ENCODE measurements at regions not wholly inside any gene's neighbourhood (a gene's known extent, or its start where the extent isn't known, plus 50 kb on each side); places are given as distances from the start of the nearest gene placed in this dataset.
"Not testable (repeated sequence)": the region's sequence is repeated elsewhere in the genome, so short reads cannot be mapped to it uniquely, and the experiment has no call there.

DNA sequence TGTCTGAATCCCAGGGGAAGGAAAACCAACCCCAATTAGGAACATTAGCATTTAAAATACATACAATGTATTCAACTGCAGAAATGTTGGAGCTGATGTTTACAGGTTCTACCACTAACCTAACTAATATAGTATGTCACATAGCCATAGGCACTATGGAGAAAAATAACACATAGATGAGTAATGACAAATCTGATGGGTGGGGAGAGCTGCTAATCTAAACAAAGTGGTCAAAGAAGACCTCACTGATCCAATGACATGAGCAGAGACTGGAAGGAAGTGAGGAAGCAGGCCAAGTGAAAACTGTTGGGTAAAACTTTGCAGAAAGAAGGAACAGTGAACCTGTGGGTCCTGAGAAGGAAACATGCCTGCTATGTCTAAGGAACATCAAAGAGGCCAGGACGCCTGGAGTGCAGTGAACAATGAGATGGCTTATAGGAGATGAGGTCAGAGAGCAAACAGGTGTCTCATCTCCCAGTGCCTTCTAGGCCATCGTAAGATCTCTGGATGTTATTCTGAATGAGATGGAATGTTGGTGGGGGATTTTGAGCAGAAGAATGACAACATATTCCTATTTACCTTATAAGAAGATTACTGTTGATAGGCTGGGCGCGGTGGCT is 135.7 kb downstream of the ALDH8A1 start:
- Mint-ChIP-seq H3K27me3 (ENCODE audit: low read depth, poor library complexity) (peaks cover 4% of the 10 kb centered on the region), H3K4me1 (peaks cover 2% of the 10 kb centered on the region), H3K36me3 (ENCODE audit: low read depth) (no peaks in the 10 kb centered on the region), H3K4me3 (no peak overlapping the region), H3K27ac (no peak overlapping the region), H3K9me3 (no peaks in the 10 kb centered on the region)
- DNase-seq, result no peak
- TF ChIP-seq, protein P1, sequence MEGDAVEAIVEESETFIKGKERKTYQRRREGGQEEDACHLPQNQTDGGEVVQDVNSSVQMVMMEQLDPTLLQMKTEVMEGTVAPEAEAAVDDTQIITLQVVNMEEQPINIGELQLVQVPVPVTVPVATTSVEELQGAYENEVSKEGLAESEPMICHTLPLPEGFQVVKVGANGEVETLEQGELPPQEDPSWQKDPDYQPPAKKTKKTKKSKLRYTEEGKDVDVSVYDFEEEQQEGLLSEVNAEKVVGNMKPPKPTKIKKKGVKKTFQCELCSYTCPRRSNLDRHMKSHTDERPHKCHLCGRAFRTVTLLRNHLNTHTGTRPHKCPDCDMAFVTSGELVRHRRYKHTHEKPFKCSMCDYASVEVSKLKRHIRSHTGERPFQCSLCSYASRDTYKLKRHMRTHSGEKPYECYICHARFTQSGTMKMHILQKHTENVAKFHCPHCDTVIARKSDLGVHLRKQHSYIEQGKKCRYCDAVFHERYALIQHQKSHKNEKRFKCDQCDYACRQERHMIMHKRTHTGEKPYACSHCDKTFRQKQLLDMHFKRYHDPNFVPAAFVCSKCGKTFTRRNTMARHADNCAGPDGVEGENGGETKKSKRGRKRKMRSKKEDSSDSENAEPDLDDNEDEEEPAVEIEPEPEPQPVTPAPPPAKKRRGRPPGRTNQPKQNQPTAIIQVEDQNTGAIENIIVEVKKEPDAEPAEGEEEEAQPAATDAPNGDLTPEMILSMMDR (IDR thresholded peaks at IDR 0.05), result no peak

DNA sequence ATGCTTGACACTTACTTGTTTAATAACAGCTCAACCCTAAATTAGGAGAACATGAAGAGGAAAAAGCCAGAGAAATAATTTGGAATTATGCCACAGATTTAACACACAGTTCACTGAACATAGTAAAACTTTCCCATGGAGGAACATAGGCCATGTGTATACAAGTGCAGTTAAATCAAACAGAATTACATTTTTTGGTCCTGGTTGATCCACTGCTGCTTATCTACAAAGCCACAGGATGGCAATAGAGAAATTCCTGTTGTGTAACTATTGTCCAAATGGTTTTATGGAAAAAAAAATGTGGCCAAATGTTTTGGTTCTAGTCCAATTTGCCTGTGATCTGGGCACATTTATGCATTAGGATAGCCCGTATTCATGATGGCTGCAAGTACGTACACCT is 136.8 kb downstream of the ALDH8A1 start:
- Mint-ChIP-seq H3K4me3 (no peak overlapping the region), H3K4me1 (no peaks in the 10 kb centered on the region), H3K27me3 (ENCODE audit: low read depth, poor library complexity) (peaks cover 4% of the 10 kb centered on the region), H3K9me3 (no peaks in the 10 kb centered on the region), H3K36me3 (ENCODE audit: low read depth) (no peaks in the 10 kb centered on the region), H3K27ac (no peak overlapping the region)
- DNase-seq, result no peak
- TF ChIP-seq, protein P1 (IDR thresholded peaks at IDR 0.05), result no peak

DNA sequence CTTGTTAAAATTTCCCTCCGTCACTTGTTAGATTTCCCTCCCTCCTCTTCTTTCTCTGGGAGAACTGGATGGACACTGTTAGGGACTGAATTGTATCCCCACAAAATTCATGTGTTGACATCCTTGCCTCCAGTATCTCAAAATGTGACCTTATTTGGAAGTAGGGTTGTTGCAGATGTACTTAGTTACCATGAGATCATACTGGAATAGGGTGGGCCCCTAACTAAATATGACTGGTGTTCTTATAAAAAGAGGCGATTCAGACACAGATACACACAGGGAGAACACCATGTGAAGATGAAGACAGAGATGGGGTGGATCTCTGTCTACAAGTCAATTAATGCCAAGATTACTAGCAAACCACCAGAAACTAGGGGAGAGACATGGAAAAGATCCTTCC is 139.5 kb downstream of the ALDH8A1 start:
- H3K9me3 Mint-ChIP-seq, result no peaks in the 10 kb centered on the region
- H3K4me3 Mint-ChIP-seq, result no peak overlapping the region
- H3K4me1 Mint-ChIP-seq, result no peaks in the 10 kb centered on the region
- no peak overlapping the region for H3K27ac Mint-ChIP-seq
- TF ChIP-seq, protein P1 (IDR thresholded peaks at IDR 0.05), result no peak
- H3K36me3 Mint-ChIP-seq (ENCODE audit: low read depth), result no peaks in the 10 kb centered on the region
- peaks cover 7% of the 10 kb centered on the region for H3K27me3 Mint-ChIP-seq (ENCODE audit: low read depth, poor library complexity)
- DNase-seq, result no peak

DNA sequence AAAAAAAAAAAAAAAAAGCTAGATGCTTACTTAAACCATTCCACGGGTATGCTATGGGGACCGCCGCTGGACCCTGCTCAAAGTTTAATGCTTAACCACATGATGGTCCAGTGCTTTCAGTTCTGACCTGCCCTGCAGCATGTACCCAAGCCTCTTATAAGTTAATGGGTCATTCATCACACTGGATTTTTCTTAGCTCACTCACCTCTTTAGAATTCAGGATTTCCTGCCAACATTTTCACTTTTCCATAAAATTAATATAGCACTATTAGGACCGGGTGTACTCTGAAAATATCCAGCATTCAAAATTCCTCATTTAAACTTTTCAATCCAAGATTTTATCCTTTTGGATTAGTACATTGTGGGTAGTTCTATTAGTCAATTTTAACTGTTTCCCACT is 140.8 kb downstream of the ALDH8A1 start:
- H3K27ac Mint-ChIP-seq, result no peak overlapping the region
- no peak for DNase-seq
- no peaks in the 10 kb centered on the region for H3K9me3 Mint-ChIP-seq
- no peaks in the 10 kb centered on the region for H3K36me3 Mint-ChIP-seq (ENCODE audit: low read depth)
- H3K4me1 Mint-ChIP-seq, result no peaks in the 10 kb centered on the region
- H3K4me3 Mint-ChIP-seq, result no peak overlapping the region
- H3K27me3 Mint-ChIP-seq (ENCODE audit: low read depth, poor library complexity), result peaks cover 7% of the 10 kb centered on the region
- TF ChIP-seq, protein P1 (IDR thresholded peaks at IDR 0.05), result no peak

GRCh38 chr6:134806180-134806798 is 143.6 kb downstream of the ALDH8A1 start:
- no peak overlapping the region for H3K27ac Mint-ChIP-seq
- no peaks in the 10 kb centered on the region for H3K36me3 Mint-ChIP-seq (ENCODE audit: low read depth)
- H3K9me3 Mint-ChIP-seq, result no peaks in the 10 kb centered on the region
- H3K4me3 Mint-ChIP-seq, result no peak overlapping the region
- TF ChIP-seq, protein P1 (IDR thresholded peaks at IDR 0.05), result no peak
- no peak for DNase-seq
- no peaks in the 10 kb centered on the region for H3K4me1 Mint-ChIP-seq
- peaks cover 3% of the 10 kb centered on the region for H3K27me3 Mint-ChIP-seq (ENCODE audit: low read depth, poor library complexity)

DNA sequence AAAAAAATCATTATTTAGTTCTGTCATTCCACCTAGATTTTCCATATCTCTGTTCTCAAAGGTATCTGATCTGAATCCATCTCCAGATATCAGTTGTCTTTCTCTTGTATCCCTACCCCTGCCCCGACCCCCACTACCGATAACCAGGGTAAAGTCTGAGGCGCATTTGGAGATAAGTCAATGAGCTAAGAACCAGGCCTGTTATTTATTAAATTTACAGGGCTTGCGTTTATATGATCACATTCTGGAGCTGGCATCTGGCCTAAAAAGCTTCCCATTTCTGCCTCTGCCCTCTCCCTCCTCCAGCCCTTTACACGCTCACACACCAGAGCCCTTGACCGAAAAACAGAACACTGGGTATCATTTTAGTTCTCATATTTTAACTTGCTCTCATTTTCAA is 144.7 kb downstream of the ALDH8A1 start:
- no peaks in the 10 kb centered on the region for H3K36me3 Mint-ChIP-seq (ENCODE audit: low read depth)
- no peak for DNase-seq
- no peak overlapping the region for H3K4me3 Mint-ChIP-seq
- peaks cover 3% of the 10 kb centered on the region for H3K27me3 Mint-ChIP-seq (ENCODE audit: low read depth, poor library complexity)
- H3K27ac Mint-ChIP-seq, result no peak overlapping the region
- H3K9me3 Mint-ChIP-seq, result no peaks in the 10 kb centered on the region
- TF ChIP-seq, protein P1 (IDR thresholded peaks at IDR 0.05), result no peak
- H3K4me1 Mint-ChIP-seq, result no peaks in the 10 kb centered on the region

DNA sequence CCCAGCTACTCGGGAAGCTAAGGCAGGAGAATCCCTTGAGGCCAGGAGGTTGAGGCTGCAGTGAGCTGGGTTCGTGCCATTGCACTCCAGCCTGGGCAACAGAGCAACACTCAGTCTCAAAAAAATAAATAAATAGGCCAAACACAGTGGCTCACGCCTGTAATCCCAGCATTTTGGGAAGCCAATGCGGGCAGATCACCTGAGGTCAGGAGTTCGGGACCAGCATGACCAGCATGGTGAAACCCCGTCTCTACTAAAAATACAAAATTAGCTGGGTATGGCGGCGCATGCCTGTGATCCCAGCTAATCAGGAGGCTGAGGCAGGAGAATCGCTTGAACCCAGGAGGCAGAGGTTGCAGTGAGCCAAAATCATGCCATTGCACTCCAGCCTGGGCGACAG is 145.6 kb downstream of the ALDH8A1 start:
- not testable (repeated sequence) for DNase-seq; H3K27me3 Mint-ChIP-seq (ENCODE audit: low read depth, poor library complexity); H3K9me3 Mint-ChIP-seq; H3K36me3 Mint-ChIP-seq (ENCODE audit: low read depth); H3K4me1 Mint-ChIP-seq; H3K4me3 Mint-ChIP-seq; H3K27ac Mint-ChIP-seq
